Posterior vena cava (tissue), 2 donors: ENCODE measurements at regions not wholly inside any gene's neighbourhood (a gene's known extent, or its start where the extent isn't known, plus 50 kb on each side); places are given as distances from the start of the nearest gene placed in this dataset.

Experiments
- DNase-seq: peaks from one replicate; pipeline ENCODE4 v3.0.0-alpha.2; 2020; ENCODE audit warnings: low spot score
- intact Hi-C, 2 donors: fragments of 100-400 bp; cut with DNase I; formaldehyde crosslinking; loops; one replicate each; pipeline versions ENCODE4 v1.14.1 to v1.14.2; 2022 to 2023
- donor health status: DM: yes; HTN: yes; CAD: no.
- donor health status: DM: yes; HTN: yes; CAD: no.

GRCh38 chr13:77838271-77838670, 80.4 kb downstream of the EDNRB start:
- DNase-seq = no peak
- intact Hi-C loops = no loop called here

DNA sequence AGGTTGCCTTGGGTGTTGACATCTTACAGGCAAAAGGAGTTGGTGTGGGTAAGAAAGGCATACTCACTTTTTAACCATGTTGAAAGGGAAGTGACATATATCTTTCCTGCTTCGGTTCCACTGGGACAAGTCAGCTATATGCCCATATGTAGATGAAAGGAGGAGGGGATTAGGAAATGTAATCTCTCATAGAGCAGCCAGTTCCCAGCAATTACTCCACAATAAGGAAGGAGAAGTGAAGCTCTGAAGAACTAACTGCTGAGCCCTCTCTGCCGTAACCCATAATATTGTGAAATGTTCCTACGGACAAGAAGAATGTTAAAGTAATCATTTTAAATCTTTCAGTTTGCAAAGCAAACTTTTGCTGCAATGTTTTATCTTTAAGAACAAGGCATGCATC, 82.2 kb downstream of the EDNRB start:
- DNase-seq = no peak
- intact Hi-C loops = no loop called here

DNA sequence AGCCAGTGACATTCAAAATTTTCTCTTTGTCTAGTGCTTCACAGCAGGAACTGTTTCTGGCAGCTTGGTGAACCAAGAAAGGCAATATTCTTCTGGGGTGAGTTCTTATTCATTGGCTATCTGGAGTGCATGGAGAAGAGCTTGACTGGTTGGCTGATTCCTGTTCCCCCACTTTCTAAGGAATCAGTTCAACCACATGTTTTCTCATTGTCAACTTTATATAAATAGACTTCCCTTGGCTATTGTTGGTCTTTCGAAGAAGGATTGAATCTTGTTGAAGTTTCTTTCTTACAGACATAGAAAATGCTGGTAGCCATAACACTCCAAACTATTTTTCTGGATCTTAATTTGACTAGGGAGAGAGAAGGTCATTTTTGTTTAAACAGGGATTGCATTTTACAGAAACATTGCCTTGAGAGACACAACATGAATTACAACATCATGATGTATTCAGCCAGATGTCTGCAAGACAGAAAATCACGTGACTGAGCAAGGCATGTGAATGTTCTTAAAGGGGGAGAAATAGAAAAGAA, 85.2 kb downstream of the EDNRB start:
- intact Hi-C loops = no loop called here

DNA sequence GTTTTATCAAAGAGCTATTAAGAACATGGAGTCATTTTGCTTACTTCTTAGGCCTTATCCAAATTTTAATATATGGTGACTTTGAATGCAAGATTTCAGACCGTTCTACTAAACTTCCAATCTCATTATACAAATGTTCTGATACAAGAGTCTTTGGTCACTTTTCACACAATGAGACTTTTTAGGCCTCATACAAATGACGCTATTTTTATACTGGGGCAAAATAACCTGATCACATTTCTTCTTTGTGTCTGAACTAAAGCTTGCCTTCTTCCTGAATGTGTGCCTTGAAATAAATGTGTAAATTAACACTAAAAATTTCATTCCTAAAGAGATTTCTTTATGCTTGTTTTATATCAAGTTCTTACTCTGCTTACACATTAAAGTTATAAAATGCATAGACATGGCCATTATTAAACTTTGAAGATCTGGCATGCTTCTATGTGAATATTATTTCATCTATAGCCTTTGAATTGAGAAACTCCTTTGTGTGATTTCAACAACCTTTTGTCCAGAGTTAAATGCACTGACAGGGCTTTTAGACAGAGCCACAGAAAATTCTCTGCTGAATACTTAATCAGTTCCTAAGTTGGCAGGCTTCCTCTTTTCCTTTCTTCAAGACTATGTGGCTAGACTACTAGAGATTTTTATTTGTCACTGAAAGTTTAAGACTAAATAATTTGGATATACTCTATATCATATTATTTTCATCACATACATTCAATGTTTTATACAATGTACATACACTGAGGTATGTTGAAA, 86.1 kb downstream of the EDNRB start:
- DNase-seq = no peak
- intact Hi-C loops = no loop called here

More for the DNA sequence above, 85.2 kb downstream of the EDNRB start:
- no peak for DNase-seq

GRCh38 chr13:77831866-77832265, 86.8 kb downstream of the EDNRB start:
- no peak for DNase-seq
- intact Hi-C loops = no loop called here

DNA sequence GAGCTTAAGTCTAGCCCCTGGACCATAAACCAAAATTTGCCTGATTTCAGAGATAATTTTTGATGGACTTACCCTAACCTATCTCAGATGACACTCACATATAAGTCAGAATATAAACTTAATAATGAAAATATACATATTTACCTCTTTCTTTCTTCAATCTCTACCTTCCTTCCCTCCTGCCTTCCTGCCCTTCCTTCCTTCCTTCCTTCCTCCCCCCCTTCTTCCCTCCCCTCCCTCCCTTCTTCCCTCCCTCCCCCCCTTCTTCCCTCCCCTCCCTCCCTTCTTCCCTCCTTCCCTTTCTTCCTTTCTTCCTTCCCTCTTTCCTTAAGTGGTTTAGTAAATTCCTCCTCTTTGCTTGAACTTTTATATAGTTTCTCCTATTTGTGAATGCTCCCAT, 88.7 kb downstream of the EDNRB start:
- no peak for DNase-seq

GRCh38 chr13:77828799-77829198, 89.8 kb downstream of the EDNRB start:
- intact Hi-C loops = no loop called here
- DNase-seq = no peak

More for the DNA sequence above, 88.7 kb downstream of the EDNRB start:
- intact Hi-C loops = no loop called here

GRCh38 chr13:77827332-77827731, 91.3 kb downstream of the EDNRB start:
- peak; percentile 70 for DNase-seq
- intact Hi-C loops = no loop called here

DNA sequence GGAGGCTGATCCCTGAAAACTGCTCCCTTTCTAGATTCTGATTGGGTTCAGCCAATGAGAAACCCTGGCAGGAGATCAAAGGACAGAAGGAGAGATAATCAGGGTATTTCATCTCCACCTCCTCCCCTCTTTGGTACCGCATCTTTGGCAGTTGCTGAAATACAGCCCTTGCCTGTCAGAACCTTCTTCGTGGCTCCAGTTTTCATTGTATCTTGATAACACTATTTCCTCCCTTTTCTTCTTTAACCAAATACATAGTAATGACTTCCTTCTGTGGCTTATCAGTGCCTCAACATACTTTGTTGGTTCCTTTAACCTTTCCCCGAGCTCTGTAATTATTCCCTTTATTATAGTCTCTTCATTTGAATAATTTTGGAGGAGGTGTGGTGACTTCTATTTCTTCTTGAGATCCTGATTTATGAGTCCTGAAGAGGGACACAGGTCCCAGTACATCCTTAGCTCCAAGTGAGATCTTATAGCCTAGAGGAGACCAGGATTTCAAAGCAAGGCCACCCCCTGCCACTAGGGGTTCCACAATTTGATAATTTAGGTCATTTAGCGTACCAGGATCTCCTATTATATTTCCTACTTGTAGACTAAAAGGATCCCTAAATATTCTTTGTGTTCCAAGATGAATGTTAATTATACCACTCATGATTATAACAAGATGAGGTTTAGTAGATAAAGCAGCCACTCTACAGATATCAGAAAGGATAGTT, 98.0 kb downstream of the EDNRB start:
- DNase-seq = no peak
- intact Hi-C loops = no loop called here

GRCh38 chr13:77817521-77817920, 101.1 kb downstream of the EDNRB start:
- intact Hi-C loops = no loop called here
- no peak for DNase-seq

- intact Hi-C loops = no loop called here
- DNase-seq = no peak
Observed at GRCh38 chr13:77815330-77815729, 103.3 kb downstream of the EDNRB start.
